ENCODE measurements at regions not wholly inside any gene's neighbourhood (a gene's known extent, or its start where the extent isn't known, plus 50 kb on each side); places are given as distances from the start of the nearest gene placed in this dataset.

- DNase-seq: no peak
- Mint-ChIP-seq H3K4me3 (ENCODE audit: unreplicated experiment) (no peak overlapping the region), H3K9me3 (ENCODE audit: unreplicated experiment) (no peaks in the 10 kb centered on the region), H3K27ac (ENCODE audit: unreplicated experiment) (no peak overlapping the region), H3K36me3 (ENCODE audit: unreplicated experiment) (peaks cover 5% of the 10 kb centered on the region), H3K4me1 (ENCODE audit: low read depth, unreplicated experiment) (no peaks in the 10 kb centered on the region), H3K27me3 (ENCODE audit: unreplicated experiment) (no peaks in the 10 kb centered on the region)
- TF ChIP-seq, protein P1, sequence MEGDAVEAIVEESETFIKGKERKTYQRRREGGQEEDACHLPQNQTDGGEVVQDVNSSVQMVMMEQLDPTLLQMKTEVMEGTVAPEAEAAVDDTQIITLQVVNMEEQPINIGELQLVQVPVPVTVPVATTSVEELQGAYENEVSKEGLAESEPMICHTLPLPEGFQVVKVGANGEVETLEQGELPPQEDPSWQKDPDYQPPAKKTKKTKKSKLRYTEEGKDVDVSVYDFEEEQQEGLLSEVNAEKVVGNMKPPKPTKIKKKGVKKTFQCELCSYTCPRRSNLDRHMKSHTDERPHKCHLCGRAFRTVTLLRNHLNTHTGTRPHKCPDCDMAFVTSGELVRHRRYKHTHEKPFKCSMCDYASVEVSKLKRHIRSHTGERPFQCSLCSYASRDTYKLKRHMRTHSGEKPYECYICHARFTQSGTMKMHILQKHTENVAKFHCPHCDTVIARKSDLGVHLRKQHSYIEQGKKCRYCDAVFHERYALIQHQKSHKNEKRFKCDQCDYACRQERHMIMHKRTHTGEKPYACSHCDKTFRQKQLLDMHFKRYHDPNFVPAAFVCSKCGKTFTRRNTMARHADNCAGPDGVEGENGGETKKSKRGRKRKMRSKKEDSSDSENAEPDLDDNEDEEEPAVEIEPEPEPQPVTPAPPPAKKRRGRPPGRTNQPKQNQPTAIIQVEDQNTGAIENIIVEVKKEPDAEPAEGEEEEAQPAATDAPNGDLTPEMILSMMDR (IDR thresholded peaks at IDR 0.05; ENCODE audit: partially characterized antibody, unreplicated experiment): no peak
These were observed 219.3 kb upstream of the SH3BP4 start for GRCh38 chr2:234732404-234733092.

GRCh38 chr2:234731236-234731635 is 220.6 kb upstream of the SH3BP4 start:
- Mint-ChIP-seq H3K9me3 (ENCODE audit: unreplicated experiment) (no peaks in the 10 kb centered on the region), H3K27me3 (ENCODE audit: unreplicated experiment) (no peaks in the 10 kb centered on the region), H3K36me3 (ENCODE audit: unreplicated experiment) (peaks cover 5% of the 10 kb centered on the region), H3K4me1 (ENCODE audit: low read depth, unreplicated experiment) (no peaks in the 10 kb centered on the region), H3K27ac (ENCODE audit: unreplicated experiment) (no peak overlapping the region), H3K4me3 (ENCODE audit: unreplicated experiment) (no peak overlapping the region)
- no peak for DNase-seq
- TF ChIP-seq, protein P1 (IDR thresholded peaks at IDR 0.05; ENCODE audit: partially characterized antibody, unreplicated experiment): no peak

GRCh38 chr2:234730066-234730640 is 221.7 kb upstream of the SH3BP4 start:
- no peaks in the 10 kb centered on the region for H3K27me3 Mint-ChIP-seq (ENCODE audit: unreplicated experiment)
- no peaks in the 10 kb centered on the region for H3K36me3 Mint-ChIP-seq (ENCODE audit: unreplicated experiment)
- no peak overlapping the region for H3K4me3 Mint-ChIP-seq (ENCODE audit: unreplicated experiment)
- H3K9me3 Mint-ChIP-seq (ENCODE audit: unreplicated experiment): no peaks in the 10 kb centered on the region
- no peak for DNase-seq
- H3K4me1 Mint-ChIP-seq (ENCODE audit: low read depth, unreplicated experiment): no peaks in the 10 kb centered on the region
- TF ChIP-seq, protein P1 (IDR thresholded peaks at IDR 0.05; ENCODE audit: partially characterized antibody, unreplicated experiment): no peak
- H3K27ac Mint-ChIP-seq (ENCODE audit: unreplicated experiment): no peak overlapping the region

DNA sequence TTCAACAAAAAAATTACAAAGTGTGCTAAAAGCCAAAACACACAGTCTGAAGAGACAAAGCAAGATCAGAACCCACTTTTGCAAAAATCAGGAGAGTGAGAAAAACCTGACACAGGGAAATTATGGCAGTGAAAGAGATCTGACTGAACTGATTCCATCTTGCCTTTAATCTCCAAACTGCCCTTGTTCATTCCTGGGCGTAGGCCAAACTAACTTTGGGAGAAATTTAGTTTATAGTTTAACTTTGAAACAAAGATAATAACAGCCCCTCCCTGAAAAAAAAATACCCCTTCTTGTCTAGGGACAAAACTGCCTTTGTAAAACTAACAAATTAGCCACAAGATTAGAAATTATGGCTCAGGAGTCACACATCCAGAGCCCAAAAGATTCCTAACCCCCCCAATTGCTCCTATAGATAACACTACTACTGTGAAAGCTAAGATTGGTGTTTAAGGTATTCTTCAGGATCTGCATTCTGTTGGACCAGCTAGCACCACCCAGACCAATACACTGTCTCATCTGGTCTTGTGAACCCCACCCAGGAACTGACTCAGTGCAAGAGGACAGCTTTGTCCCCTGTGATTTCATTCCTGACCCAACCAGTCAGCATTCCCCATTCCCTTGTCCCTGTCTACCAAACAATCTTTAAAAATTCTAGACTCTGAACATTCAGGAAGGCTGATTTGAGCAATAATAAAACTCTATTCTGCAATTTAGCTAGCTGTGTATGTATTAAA is 226.1 kb upstream of the SH3BP4 start:
- Mint-ChIP-seq H3K36me3 (ENCODE audit: unreplicated experiment) (no peaks in the 10 kb centered on the region), H3K4me1 (ENCODE audit: low read depth, unreplicated experiment) (peaks cover 12% of the 10 kb centered on the region), H3K27ac (ENCODE audit: unreplicated experiment) (no peak overlapping the region), H3K9me3 (ENCODE audit: unreplicated experiment) (no peaks in the 10 kb centered on the region), H3K4me3 (ENCODE audit: unreplicated experiment) (no peak overlapping the region), H3K27me3 (ENCODE audit: unreplicated experiment) (peaks cover 3% of the 10 kb centered on the region)
- TF ChIP-seq, protein P1 (IDR thresholded peaks at IDR 0.05; ENCODE audit: partially characterized antibody, unreplicated experiment): no peak
- DNase-seq: no peak

- DNase-seq: no peak
- H3K9me3 Mint-ChIP-seq (ENCODE audit: unreplicated experiment): no peaks in the 10 kb centered on the region
- TF ChIP-seq, protein P1 (IDR thresholded peaks at IDR 0.05; ENCODE audit: partially characterized antibody, unreplicated experiment): no peak
- peaks cover 12% of the 10 kb centered on the region for H3K4me1 Mint-ChIP-seq (ENCODE audit: low read depth, unreplicated experiment)
- no peak overlapping the region for H3K4me3 Mint-ChIP-seq (ENCODE audit: unreplicated experiment)
- H3K36me3 Mint-ChIP-seq (ENCODE audit: unreplicated experiment): no peaks in the 10 kb centered on the region
- peaks cover 3% of the 10 kb centered on the region for H3K27me3 Mint-ChIP-seq (ENCODE audit: unreplicated experiment)
- no peak overlapping the region for H3K27ac Mint-ChIP-seq (ENCODE audit: unreplicated experiment)
These were observed 227.0 kb upstream of the SH3BP4 start for GRCh38 chr2:234724850-234725249.

Measured in glutamatergic neuron (in vitro differentiated cells).